ENCODE measurements at regions not wholly inside any gene's neighbourhood (a gene's known extent, or its start where the extent isn't known, plus 50 kb on each side); places are given as distances from the start of the nearest gene placed in this dataset.
"Not testable (repeated sequence)": the region's sequence is repeated elsewhere in the genome, so short reads cannot be mapped to it uniquely, and the experiment has no call there.

GRCh38 chr1:55865778-55866177 is 650.6 kb upstream of the USP24 start:
- TF ChIP-seq SPI1, POLR2AphosphoS5, POLR2A, TAF1, POU2F2 (IDR thresholded peaks at IDR 0.05; ENCODE audit: low read depth, low read length): not testable (repeated sequence)
